ENCODE measurements at regions not wholly inside any gene's neighbourhood (a gene's known extent, or its start where the extent isn't known, plus 50 kb on each side); places are given as distances from the start of the nearest gene placed in this dataset.

- no peak for TF ChIP-seq CTCF (IDR thresholded peaks at IDR 0.05; ENCODE audit: low read depth, low read length)
- TF ChIP-seq, protein P1, sequence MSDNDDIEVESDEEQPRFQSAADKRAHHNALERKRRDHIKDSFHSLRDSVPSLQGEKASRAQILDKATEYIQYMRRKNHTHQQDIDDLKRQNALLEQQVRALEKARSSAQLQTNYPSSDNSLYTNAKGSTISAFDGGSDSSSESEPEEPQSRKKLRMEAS (IDR thresholded peaks at IDR 0.05; ENCODE audit: low read depth, low read length) = no peak
- TF ChIP-seq POLR2A (IDR thresholded peaks at IDR 0.05; ENCODE audit: extremely low read depth, insufficient read length) = no peak
These were observed 170.9 kb upstream of the GRIA3 start for GRCh38 chrX:123013141-123013540.

Measured in NB4 (cell line).